ENCODE measurements at regions not wholly inside any gene's neighbourhood (a gene's known extent, or its start where the extent isn't known, plus 50 kb on each side); places are given as distances from the start of the nearest gene placed in this dataset.

- H3K4me1 ChIP-seq, result no peaks in the 10 kb centered on the region
- H3K36me3 ChIP-seq, result no peaks in the 10 kb centered on the region
- H3K4me3 ChIP-seq, result no peak overlapping the region
- ATAC-seq (ENCODE audit: low FRiP score in 2 of 2) (no peak), DNase-seq (no peak)
- TF ChIP-seq CTCF (IDR thresholded peaks at IDR 0.05), result no peak
- no peak for TF ChIP-seq EP300 (IDR thresholded peaks at IDR 0.05)
- no peak for TF ChIP-seq POLR2AphosphoS5 (IDR thresholded peaks at IDR 0.05)
- no peak for TF ChIP-seq POLR2A (IDR thresholded peaks at IDR 0.05)
- no peaks in the 10 kb centered on the region for H3K27me3 ChIP-seq
- H3K27ac ChIP-seq, result no peak overlapping the region
- no peaks in the 10 kb centered on the region for H3K9me3 ChIP-seq
- 45 to 59% methylated on average over 1 of the region's 1 CpG for WGBS, 2 donors
These were observed 157.3 kb downstream of the SLCO1B3 start for GRCh38 chr12:20967756-20968155.

- no peak for ATAC-seq (ENCODE audit: low FRiP score in 2 of 2)
- Histone ChIP-seq H3K9me3 (no peaks in the 10 kb centered on the region), H3K4me3 (no peak overlapping the region), H3K27ac (no peak overlapping the region), H3K4me1 (no peaks in the 10 kb centered on the region), H3K36me3 (no peaks in the 10 kb centered on the region), H3K27me3 (no peaks in the 10 kb centered on the region)
- no peak for DNase-seq
- TF ChIP-seq CTCF (IDR thresholded peaks at IDR 0.05) (no peak), EP300 (IDR thresholded peaks at IDR 0.05) (no peak), POLR2AphosphoS5 (IDR thresholded peaks at IDR 0.05) (no peak), POLR2A (IDR thresholded peaks at IDR 0.05) (no peak)
- 59 to 63% methylated on average over 4 of the region's 4 CpGs for WGBS, 2 donors
These were observed 159.3 kb downstream of the SLCO1B3 start for GRCh38 chr12:20969766-20970165.

GRCh38 chr12:20985399-20985798 lies 145.6 kb upstream of the SLCO1B1 start:
- DNase-seq, result no peak
- Histone ChIP-seq H3K27me3 (no peaks in the 10 kb centered on the region), H3K9me3 (peaks cover 0 to 6% (median 0%) of the 10 kb centered on the region in 4 donors), H3K4me3 (no peak overlapping the region), H3K4me1 (no peaks in the 10 kb centered on the region), H3K36me3 (no peaks in the 10 kb centered on the region), H3K27ac (no peak overlapping the region)
- TF ChIP-seq POLR2AphosphoS5 (IDR thresholded peaks at IDR 0.05), result no peak
- no peak for TF ChIP-seq CTCF (IDR thresholded peaks at IDR 0.05)
- TF ChIP-seq EP300 (IDR thresholded peaks at IDR 0.05), result no peak
- TF ChIP-seq POLR2A (IDR thresholded peaks at IDR 0.05), result no peak
- WGBS, 2 donors, result 62 to 89% methylated on average over 1 of the region's 1 CpG
- ATAC-seq (ENCODE audit: low FRiP score in 2 of 2), result no peak

GRCh38 chr12:21001778-21002177 lies 129.2 kb upstream of the SLCO1B1 start:
- DNase-seq (no peak), ATAC-seq (ENCODE audit: low FRiP score in 2 of 2) (peak in 1 of 2 donors; percentile 51)
- Histone ChIP-seq H3K36me3 (no peaks in the 10 kb centered on the region), H3K9me3 (peaks cover 0 to 4% (median 0%) of the 10 kb centered on the region in 4 donors), H3K27ac (no peak overlapping the region), H3K4me1 (no peaks in the 10 kb centered on the region), H3K27me3 (no peaks in the 10 kb centered on the region), H3K4me3 (no peak overlapping the region)
- TF ChIP-seq CTCF (IDR thresholded peaks at IDR 0.05) (no peak), POLR2A (IDR thresholded peaks at IDR 0.05) (no peak), EP300 (IDR thresholded peaks at IDR 0.05) (no peak), POLR2AphosphoS5 (IDR thresholded peaks at IDR 0.05) (no peak)
- WGBS, 2 donors, result 73 to 90% methylated on average over 2 of the region's 2 CpGs

DNA sequence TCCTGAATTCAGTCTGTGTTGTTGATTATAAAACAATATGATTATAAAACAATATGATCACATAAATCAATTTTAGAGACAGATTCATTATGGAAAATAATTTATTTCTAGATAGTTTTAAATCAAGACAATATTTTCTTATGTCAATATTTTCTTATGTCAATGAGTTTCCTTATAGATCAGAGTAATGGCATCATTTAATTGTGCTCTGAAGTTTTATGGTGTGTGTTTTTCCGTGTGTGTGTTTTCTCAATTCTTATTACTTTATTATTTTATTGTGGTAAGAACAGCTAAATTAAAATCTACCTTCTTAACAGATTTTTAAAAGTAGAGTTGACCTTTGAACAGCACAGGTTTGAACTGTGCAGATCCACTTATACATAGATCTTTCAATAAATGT lies 105.3 kb upstream of the SLCO1B1 start:
- no peaks in the 10 kb centered on the region for H3K27me3 ChIP-seq
- ATAC-seq (ENCODE audit: low FRiP score in 2 of 2) (no peak), DNase-seq (no peak)
- H3K4me3 ChIP-seq, result no peak overlapping the region
- no peaks in the 10 kb centered on the region for H3K36me3 ChIP-seq
- TF ChIP-seq EP300 (IDR thresholded peaks at IDR 0.05) (no peak), POLR2A (IDR thresholded peaks at IDR 0.05) (no peak), CTCF (IDR thresholded peaks at IDR 0.05) (no peak), POLR2AphosphoS5 (IDR thresholded peaks at IDR 0.05) (no peak)
- no peak overlapping the region for H3K27ac ChIP-seq
- 79 to 94% methylated on average over 1 of the region's 1 CpG for WGBS, 2 donors
- no peaks in the 10 kb centered on the region for H3K9me3 ChIP-seq
- H3K4me1 ChIP-seq, result no peaks in the 10 kb centered on the region

Measured in upper lobe of left lung (tissue), 6 donors.